ENCODE measurements at regions not wholly inside any gene's neighbourhood (a gene's known extent, or its start where the extent isn't known, plus 50 kb on each side); places are given as distances from the start of the nearest gene placed in this dataset.
"Not testable (repeated sequence)": the region's sequence is repeated elsewhere in the genome, so short reads cannot be mapped to it uniquely, and the experiment has no call there.

- no peak overlapping the region for H3K4me3 ChIP-seq (ENCODE audit: low read depth, low read length)
- DNase-seq (ENCODE audit: low read depth), result no peak
- TF ChIP-seq MYC (IDR thresholded peaks at IDR 0.05; ENCODE audit: low read depth, low read length) (no peak), MAX (IDR thresholded peaks at IDR 0.05; ENCODE audit: low read depth, low read length) (no peak), CTCF (IDR thresholded peaks at IDR 0.05; ENCODE audit: low read depth, low read length) (no peak), POLR2A (IDR thresholded peaks at IDR 0.05; ENCODE audit: extremely low read depth, insufficient read length) (no peak)
Observed at GRCh38 chrX:45986971-45987370, 558.2 kb downstream of the ZNF674 start.

- no peak for DNase-seq (ENCODE audit: low read depth)
- H3K4me3 ChIP-seq (ENCODE audit: low read depth, low read length), result no peak overlapping the region
- no peak for TF ChIP-seq POLR2A (IDR thresholded peaks at IDR 0.05; ENCODE audit: extremely low read depth, insufficient read length)
- no peak for TF ChIP-seq CTCF (IDR thresholded peaks at IDR 0.05; ENCODE audit: low read depth, low read length)
- no peak for TF ChIP-seq MYC (IDR thresholded peaks at IDR 0.05; ENCODE audit: low read depth, low read length)
- no peak for TF ChIP-seq MAX (IDR thresholded peaks at IDR 0.05; ENCODE audit: low read depth, low read length)
Observed at GRCh38 chrX:45986081-45986480, 559.1 kb downstream of the ZNF674 start.

GRCh38 chrX:45982958-45983727 is 562.1 kb downstream of the ZNF674 start:
- H3K4me3 ChIP-seq (ENCODE audit: low read depth, low read length); DNase-seq (ENCODE audit: low read depth): not testable (repeated sequence)

- H3K4me3 ChIP-seq (ENCODE audit: low read depth, low read length), result no peak overlapping the region
- TF ChIP-seq MAX (IDR thresholded peaks at IDR 0.05; ENCODE audit: low read depth, low read length), result no peak
- TF ChIP-seq POLR2A (IDR thresholded peaks at IDR 0.05; ENCODE audit: extremely low read depth, insufficient read length), result no peak
- no peak for TF ChIP-seq MYC (IDR thresholded peaks at IDR 0.05; ENCODE audit: low read depth, low read length)
- TF ChIP-seq CTCF (IDR thresholded peaks at IDR 0.05; ENCODE audit: low read depth, low read length), result no peak
- DNase-seq (ENCODE audit: low read depth), result no peak
Observed at GRCh38 chrX:45980726-45981125, 564.5 kb downstream of the ZNF674 start.

GRCh38 chrX:45975633-45976032 is 569.6 kb downstream of the ZNF674 start:
- no peak overlapping the region for H3K4me3 ChIP-seq (ENCODE audit: low read depth, low read length)
- TF ChIP-seq MAX (IDR thresholded peaks at IDR 0.05; ENCODE audit: low read depth, low read length) (no peak), MYC (IDR thresholded peaks at IDR 0.05; ENCODE audit: low read depth, low read length) (no peak), CTCF (IDR thresholded peaks at IDR 0.05; ENCODE audit: low read depth, low read length) (no peak), POLR2A (IDR thresholded peaks at IDR 0.05; ENCODE audit: extremely low read depth, insufficient read length) (no peak)
- DNase-seq (ENCODE audit: low read depth), result no peak

- DNase-seq (ENCODE audit: low read depth), result no peak
- no peak overlapping the region for H3K4me3 ChIP-seq (ENCODE audit: low read depth, low read length)
- TF ChIP-seq MYC (IDR thresholded peaks at IDR 0.05; ENCODE audit: low read depth, low read length) (no peak), CTCF (IDR thresholded peaks at IDR 0.05; ENCODE audit: low read depth, low read length) (no peak), MAX (IDR thresholded peaks at IDR 0.05; ENCODE audit: low read depth, low read length) (no peak), POLR2A (IDR thresholded peaks at IDR 0.05; ENCODE audit: extremely low read depth, insufficient read length) (no peak)
Observed at GRCh38 chrX:45972636-45973035, 572.6 kb downstream of the ZNF674 start.

Data from NB4 (cell line).